Epithelial cell of esophagus (primary cell): ENCODE measurements at regions not wholly inside any gene's neighbourhood (a gene's known extent, or its start where the extent isn't known, plus 50 kb on each side); places are given as distances from the start of the nearest gene placed in this dataset.

Experiments
- DNase-seq: peaks from one replicate; pipeline ENCODE4 v3.0.0; 2010; ENCODE audit warnings: low read depth
- H3K4me3 ChIP-seq: 2 replicates; pipeline ENCODE4 v1.5.1; 2011; ENCODE audit warnings: mild to moderate bottlenecking, low read length, control low read depth
- TF ChIP-seq, protein P1 (sequence below): IDR thresholded peaks from 2 replicates; pipeline ENCODE4 v1.5.1; 2011; ENCODE audit warnings: low read depth, mild to moderate bottlenecking, low read length, control low read depth, inconsistent platforms; ENCODE audit not compliant: insufficient read depth; ENCODE audit errors: missing control alignments

DNA sequence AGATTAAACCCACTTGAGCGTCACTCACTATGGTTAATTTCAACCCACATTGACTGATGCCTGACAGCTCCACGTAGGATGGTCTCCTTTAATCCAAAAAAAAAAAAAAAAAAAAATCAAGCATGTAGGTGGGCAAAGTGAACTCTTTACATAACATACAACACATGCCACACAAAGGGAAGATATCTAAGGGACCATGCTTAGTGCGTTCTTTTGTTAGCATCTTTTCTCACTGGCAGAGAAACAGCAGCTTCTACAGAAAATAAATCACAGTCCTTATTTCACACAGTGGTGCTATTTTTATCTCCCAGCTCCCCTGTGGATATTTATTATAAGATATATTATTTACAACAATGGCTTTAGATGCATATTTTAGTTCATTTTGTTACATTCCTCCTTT, 652.0 kb upstream of the CELF2 start:
- H3K4me3 ChIP-seq, result no peak overlapping the region
- TF ChIP-seq, protein P1, sequence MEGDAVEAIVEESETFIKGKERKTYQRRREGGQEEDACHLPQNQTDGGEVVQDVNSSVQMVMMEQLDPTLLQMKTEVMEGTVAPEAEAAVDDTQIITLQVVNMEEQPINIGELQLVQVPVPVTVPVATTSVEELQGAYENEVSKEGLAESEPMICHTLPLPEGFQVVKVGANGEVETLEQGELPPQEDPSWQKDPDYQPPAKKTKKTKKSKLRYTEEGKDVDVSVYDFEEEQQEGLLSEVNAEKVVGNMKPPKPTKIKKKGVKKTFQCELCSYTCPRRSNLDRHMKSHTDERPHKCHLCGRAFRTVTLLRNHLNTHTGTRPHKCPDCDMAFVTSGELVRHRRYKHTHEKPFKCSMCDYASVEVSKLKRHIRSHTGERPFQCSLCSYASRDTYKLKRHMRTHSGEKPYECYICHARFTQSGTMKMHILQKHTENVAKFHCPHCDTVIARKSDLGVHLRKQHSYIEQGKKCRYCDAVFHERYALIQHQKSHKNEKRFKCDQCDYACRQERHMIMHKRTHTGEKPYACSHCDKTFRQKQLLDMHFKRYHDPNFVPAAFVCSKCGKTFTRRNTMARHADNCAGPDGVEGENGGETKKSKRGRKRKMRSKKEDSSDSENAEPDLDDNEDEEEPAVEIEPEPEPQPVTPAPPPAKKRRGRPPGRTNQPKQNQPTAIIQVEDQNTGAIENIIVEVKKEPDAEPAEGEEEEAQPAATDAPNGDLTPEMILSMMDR, result no peak
- DNase-seq, result no peak

DNA sequence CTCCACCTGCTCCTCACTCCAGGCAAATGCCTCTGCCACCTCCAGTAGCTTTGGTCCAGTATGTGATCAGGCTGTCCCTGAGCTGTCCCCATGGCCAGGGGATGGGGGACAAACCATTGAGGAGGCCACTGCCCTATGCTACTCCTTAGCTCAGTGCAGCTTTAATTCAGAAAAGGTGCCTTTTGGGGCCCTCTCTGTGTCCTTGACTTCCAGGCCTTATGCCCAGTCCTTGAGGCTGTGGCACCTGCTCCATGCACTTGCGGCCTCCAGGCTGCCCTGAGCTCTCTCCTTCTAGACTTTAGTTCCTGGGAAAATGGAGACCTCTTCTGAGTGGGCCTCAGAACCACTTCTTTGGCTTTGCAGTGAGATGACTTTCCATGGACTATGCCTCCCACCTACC, 650.8 kb upstream of the CELF2 start:
- no peak overlapping the region for H3K4me3 ChIP-seq
- TF ChIP-seq, protein P1, result no peak
- no peak for DNase-seq

DNA sequence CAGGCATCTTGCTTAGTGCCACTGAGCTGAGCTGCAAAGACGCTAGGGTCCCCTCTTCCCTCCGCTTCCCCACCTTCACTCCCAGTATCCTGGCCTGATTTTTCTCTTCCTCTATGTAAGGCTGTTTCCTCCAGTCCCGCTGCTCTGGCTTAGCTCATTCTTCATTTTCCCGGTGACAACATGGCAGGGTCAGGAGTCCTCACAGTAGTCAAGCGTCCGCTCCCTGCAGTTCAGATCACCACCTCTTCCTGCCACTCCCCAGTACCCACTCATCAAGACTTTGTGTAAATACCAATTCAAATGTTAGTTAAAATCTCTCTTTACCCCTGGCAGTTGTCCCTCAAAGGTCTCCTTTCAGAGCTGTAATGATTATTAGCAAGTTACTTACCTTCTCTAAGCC, 650.4 kb upstream of the CELF2 start:
- no peak for DNase-seq
- no peak overlapping the region for H3K4me3 ChIP-seq
- TF ChIP-seq, protein P1, result no peak

DNA sequence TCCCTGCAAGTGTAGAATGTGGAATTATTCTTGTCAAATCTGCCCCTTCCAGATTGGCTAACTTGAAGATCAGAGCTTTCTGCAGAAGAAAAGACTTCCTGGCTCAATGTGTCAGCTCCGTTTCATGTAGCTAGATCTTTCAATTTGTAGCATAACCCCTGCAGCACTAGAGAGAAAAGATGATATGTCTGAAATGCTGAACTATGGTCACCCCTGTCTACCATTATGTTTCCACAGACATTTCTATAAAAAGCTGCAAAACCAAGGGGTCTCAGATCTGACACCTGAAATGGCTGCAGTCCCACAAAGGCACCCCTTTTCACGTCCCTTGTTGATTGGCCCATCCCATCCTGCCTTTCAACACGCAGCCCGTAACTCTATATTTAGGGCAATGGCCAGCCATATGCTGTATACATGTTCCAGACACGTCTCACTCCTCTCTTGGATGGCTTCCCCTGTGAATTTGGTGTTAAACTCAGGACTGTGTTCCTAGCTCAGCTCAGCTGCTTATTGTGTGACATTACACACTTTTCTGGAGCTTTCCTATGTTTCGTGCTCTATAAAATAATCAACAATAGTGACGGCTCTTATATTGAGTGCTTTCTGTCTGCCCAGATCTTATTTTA, 648.6 kb upstream of the CELF2 start:
- H3K4me3 ChIP-seq, result no peak overlapping the region
- TF ChIP-seq, protein P1, result no peak
- no peak for DNase-seq

DNA sequence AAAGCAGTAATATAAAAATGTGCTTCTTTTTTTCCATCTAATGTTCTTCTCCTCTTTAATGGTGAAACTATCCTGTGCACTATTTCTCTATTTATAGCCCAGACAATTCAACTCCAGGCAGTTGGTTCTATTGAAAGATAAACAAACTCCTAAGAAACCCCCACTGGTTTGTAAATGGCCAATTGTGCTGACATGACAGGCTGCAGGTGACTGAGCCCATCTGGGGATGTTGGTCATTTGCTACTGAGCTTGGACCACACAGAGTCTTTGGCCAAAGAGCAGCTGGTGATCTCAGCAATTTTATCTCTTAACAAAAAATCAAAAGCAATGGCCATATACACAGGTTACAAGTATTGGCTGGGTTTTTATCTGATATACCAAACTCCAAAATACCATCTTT, 631.8 kb upstream of the CELF2 start:
- no peak for DNase-seq
- TF ChIP-seq, protein P1, result no peak
- H3K4me3 ChIP-seq, result no peak overlapping the region

DNA sequence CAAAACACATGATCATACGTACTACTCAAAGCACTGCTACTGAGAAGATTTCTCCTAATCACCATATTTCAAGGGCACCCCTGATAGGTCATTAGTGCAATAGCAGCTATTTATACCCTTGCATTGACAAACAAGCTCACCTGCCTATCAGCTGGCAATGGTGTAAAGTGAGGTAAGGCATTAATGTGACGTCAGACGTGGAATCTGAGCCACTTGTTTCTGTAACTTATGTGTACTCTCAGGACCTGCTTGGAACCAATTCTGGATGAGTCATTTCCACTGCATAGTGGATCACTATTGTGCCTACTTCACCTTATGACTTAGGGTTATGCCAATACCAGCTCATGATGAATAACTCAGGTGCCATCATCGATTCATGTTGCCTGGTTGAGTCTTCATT, 628.5 kb upstream of the CELF2 start:
- DNase-seq, result peak; percentile 18
- H3K4me3 ChIP-seq, result no peak overlapping the region
- TF ChIP-seq, protein P1, result no peak

DNA sequence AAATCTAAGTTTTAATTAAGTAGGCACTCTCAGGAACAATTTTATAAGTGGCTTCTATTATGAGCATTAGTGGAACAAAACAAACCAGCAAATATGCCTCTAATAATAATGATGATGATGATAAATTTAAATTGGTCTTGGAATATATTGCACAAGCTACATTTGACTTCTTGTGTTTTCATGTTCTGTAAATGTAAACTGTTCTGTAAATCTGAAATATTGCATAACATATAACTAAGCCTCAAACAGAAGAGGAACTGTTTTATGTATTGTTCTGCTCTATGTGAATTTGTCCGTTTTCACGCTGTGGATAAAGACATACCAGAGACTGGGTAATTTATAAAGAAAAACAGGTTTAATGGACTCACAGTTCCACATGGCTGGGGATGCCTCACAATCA, 625.2 kb upstream of the CELF2 start:
- TF ChIP-seq, protein P1, result no peak
- no peak overlapping the region for H3K4me3 ChIP-seq
- DNase-seq, result no peak
